ENCODE measurements at regions not wholly inside any gene's neighbourhood (a gene's known extent, or its start where the extent isn't known, plus 50 kb on each side); places are given as distances from the start of the nearest gene placed in this dataset.
A peak's percentile ranks its signal among the peaks of the same experiment; 100 is the strongest.

DNA sequence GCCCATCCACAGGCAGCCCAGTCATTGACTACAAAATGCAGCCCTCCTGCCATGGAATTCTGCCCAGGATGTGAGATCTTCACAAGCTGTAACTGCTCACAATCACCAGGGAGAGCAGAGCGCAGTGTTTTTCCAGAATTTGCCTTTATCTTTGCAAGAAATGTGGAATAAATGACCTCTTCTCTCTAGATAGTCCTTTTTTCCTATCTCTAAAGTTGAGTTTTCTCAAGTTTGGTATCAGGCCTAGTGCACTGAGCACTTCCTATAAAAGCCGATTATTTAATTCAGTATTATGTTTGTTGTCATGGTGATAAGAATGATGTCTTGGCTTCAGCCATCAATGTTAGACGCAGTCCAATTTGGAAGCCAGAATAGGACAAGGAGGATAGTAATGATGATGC, 246.9 kb upstream of the IRF2BP2 start:
- H3K27me3 ChIP-seq, result no peaks in the 10 kb centered on the region
- peaks cover 0 to 16% (median 9%) of the 10 kb centered on the region in 3 donors for H3K4me1 ChIP-seq
- H3K27ac ChIP-seq, result peak overlapping the region in 3 of 4 donors; percentile 64 to 72 (median 68)
- H3K36me3 ChIP-seq, result no peaks in the 10 kb centered on the region
- H3K9me3 ChIP-seq, result no peaks in the 10 kb centered on the region
- H3K4me3 ChIP-seq, result no peak overlapping the region
- 20 to 31% methylated on average over 2 to 3 of the region's 3 CpGs for WGBS, 2 donors (ENCODE audit: low coverage in 1 of 2)
- peak; percentile 79 for ATAC-seq
- TF ChIP-seq EP300 (IDR thresholded peaks at IDR 0.05) (no peak), POLR2AphosphoS5 (IDR thresholded peaks at IDR 0.05) (no peak), POLR2A (IDR thresholded peaks at IDR 0.05) (no peak)
- TF ChIP-seq, protein P1, sequence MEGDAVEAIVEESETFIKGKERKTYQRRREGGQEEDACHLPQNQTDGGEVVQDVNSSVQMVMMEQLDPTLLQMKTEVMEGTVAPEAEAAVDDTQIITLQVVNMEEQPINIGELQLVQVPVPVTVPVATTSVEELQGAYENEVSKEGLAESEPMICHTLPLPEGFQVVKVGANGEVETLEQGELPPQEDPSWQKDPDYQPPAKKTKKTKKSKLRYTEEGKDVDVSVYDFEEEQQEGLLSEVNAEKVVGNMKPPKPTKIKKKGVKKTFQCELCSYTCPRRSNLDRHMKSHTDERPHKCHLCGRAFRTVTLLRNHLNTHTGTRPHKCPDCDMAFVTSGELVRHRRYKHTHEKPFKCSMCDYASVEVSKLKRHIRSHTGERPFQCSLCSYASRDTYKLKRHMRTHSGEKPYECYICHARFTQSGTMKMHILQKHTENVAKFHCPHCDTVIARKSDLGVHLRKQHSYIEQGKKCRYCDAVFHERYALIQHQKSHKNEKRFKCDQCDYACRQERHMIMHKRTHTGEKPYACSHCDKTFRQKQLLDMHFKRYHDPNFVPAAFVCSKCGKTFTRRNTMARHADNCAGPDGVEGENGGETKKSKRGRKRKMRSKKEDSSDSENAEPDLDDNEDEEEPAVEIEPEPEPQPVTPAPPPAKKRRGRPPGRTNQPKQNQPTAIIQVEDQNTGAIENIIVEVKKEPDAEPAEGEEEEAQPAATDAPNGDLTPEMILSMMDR (IDR thresholded peaks at IDR 0.05), result no peak

DNA sequence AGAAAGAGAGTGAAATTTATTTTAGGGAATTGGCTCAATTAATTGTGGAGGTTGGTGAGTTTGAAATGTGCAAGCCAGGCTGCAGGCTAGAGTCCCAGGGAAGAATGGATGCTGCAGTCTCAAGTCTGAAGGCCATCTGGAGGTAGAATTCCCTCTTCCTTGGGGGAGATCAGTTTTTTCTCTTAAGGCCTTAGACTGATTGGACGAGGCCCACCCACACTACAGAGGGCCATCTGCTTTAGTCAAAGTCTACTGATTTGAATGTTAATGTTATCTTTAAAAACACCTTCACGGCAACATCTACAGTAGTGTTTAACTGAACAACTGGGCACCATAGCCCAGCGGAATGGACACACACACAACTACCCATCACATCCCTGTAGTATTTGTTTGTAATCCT, 245.9 kb upstream of the IRF2BP2 start:
- no peak for TF ChIP-seq EP300 (IDR thresholded peaks at IDR 0.05)
- H3K4me3 ChIP-seq, result no peak overlapping the region
- H3K36me3 ChIP-seq, result no peaks in the 10 kb centered on the region
- peaks cover 0 to 16% (median 9%) of the 10 kb centered on the region in 3 donors for H3K4me1 ChIP-seq
- no peak for ATAC-seq
- 80 to 92% methylated on average over 1 to 3 of the region's 3 CpGs for WGBS, 2 donors (ENCODE audit: low coverage in 1 of 2)
- no peaks in the 10 kb centered on the region for H3K9me3 ChIP-seq
- no peaks in the 10 kb centered on the region for H3K27me3 ChIP-seq
- peak overlapping the region in 1 of 4 donors; percentile 64 for H3K27ac ChIP-seq

DNA sequence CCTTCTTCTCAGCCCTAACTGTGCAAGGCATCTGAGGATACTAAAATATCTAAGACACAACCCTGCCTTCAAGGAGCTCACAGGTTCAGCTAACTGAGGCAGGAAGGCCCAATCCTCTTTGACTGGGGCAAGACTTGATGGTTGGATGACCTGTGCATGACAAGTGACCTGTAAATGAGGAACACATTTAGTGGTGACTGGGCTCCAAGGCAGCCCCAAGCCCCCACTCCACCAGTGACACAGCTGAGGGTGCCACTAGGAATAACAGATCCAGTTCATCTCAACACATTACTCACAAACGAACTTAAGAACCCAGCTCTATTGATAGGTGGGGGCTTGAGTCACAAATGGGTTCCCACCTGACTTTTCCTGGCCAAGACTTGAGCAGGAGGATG, 244.7 kb upstream of the IRF2BP2 start:
- no peak for ATAC-seq
- WGBS, 2 donors (ENCODE audit: low coverage in 1 of 2), result no CpG with 5 or more reads among the region's 1 CpG
- Histone ChIP-seq H3K27me3 (no peaks in the 10 kb centered on the region), H3K9me3 (no peaks in the 10 kb centered on the region), H3K36me3 (no peaks in the 10 kb centered on the region), H3K4me3 (no peak overlapping the region), H3K27ac (no peak overlapping the region), H3K4me1 (peaks cover 0 to 22% (median 9%) of the 10 kb centered on the region in 3 donors)
- no peak for TF ChIP-seq POLR2A (IDR thresholded peaks at IDR 0.05)
- TF ChIP-seq EP300 (IDR thresholded peaks at IDR 0.05), result no peak
- TF ChIP-seq, protein P1 (IDR thresholded peaks at IDR 0.05), result no peak
- TF ChIP-seq POLR2AphosphoS5 (IDR thresholded peaks at IDR 0.05), result no peak

DNA sequence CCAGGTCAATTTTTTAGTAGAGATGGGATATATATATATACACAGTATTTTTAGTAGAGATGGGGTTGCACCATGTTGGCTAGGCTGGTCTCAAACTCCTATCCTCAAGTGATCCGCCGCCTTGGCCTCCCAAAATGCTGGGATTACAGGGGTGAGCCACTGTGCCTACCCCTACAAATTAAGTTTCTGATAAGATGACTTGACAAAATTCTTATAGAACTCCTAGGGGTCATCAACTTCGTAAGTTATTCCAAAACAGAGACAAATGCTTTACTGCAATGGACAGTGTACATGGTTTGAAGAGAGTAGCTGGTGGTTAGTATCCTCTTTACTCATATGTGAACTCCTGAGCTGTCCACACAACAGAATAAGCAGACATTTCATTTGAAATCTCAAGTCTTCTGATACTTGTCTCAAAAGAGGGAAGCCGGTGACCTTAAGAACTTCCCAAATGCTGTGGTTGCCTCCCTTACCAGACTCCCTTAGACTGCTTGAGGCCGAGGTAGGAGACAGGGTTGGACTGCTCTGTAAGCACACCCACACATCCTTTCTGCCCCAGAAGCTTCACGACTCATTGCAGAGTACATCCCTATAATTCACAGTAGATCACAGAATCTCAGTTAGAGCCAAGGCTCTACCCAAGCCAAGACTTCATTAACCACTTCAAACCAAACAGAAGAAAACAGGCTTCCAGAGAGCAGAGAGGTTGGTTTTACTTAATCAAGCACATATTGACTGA, 244.1 kb upstream of the IRF2BP2 start:
- Histone ChIP-seq H3K27ac (no peak overlapping the region), H3K27me3 (no peaks in the 10 kb centered on the region), H3K4me3 (no peak overlapping the region), H3K36me3 (no peaks in the 10 kb centered on the region), H3K4me1 (peaks cover 0 to 28% (median 9%) of the 10 kb centered on the region in 3 donors), H3K9me3 (no peaks in the 10 kb centered on the region)
- ATAC-seq, result no peak
- WGBS, 2 donors (ENCODE audit: low coverage in 1 of 2), result 59 to 86% methylated on average over 4 to 5 of the region's 6 CpGs
- TF ChIP-seq POLR2AphosphoS5 (IDR thresholded peaks at IDR 0.05) (no peak), EP300 (IDR thresholded peaks at IDR 0.05) (no peak), POLR2A (IDR thresholded peaks at IDR 0.05) (no peak)
- TF ChIP-seq, protein P1 (IDR thresholded peaks at IDR 0.05), result no peak

DNA sequence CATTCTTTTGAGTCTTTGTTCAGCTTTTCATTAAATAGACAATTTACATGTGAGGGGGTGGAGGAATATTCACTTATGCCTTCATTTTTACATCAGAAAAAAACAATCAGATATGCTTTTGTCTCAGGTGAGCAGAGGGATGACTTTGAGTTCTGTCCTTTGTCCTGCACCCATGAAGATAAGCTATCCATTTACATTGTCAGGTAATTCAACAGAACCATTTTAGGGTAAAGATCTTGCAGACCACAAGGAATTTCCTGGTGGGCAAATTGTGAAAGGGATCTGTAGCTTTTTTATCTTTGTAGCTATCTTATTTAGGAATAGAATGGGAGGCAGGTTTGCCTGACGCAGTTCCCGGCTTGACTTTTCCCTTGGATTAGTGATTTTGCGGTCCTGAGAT, 242.7 kb upstream of the IRF2BP2 start:
- no peak for TF ChIP-seq POLR2A (IDR thresholded peaks at IDR 0.05)
- TF ChIP-seq POLR2AphosphoS5 (IDR thresholded peaks at IDR 0.05), result no peak
- TF ChIP-seq EP300 (IDR thresholded peaks at IDR 0.05), result no peak
- TF ChIP-seq, protein P1 (IDR thresholded peaks at IDR 0.05), result no peak
- Histone ChIP-seq H3K9me3 (no peaks in the 10 kb centered on the region), H3K27ac (no peak overlapping the region), H3K27me3 (no peaks in the 10 kb centered on the region), H3K4me3 (no peak overlapping the region), H3K4me1 (peaks cover 0 to 26% (median 9%) of the 10 kb centered on the region in 3 donors), H3K36me3 (no peaks in the 10 kb centered on the region)
- ATAC-seq, result no peak
- 92 to 100% methylated on average over 3 of the region's 3 CpGs for WGBS, 2 donors (ENCODE audit: low coverage in 1 of 2)
